LNCAP (cell line): ENCODE measurements at regions not wholly inside any gene's neighbourhood (a gene's known extent, or its start where the extent isn't known, plus 50 kb on each side); places are given as distances from the start of the nearest gene placed in this dataset.

Experiments used
- CTCF ChIP-seq: fragments of 450-650 bp; IDR thresholded peaks from 2 replicates; pipeline ENCODE4 v1.5.1; 2017; ENCODE audit warnings: mild to moderate bottlenecking

- TF ChIP-seq CTCF: no peak
These were observed 131.2 kb upstream of the KCNG1 start for GRCh38 chr20:51153867-51154707.

GRCh38 chr20:51148941-51149340 lies 126.0 kb upstream of the KCNG1 start:
- TF ChIP-seq CTCF: no peak

- no peak for TF ChIP-seq CTCF
These were observed 121.6 kb upstream of the KCNG1 start for GRCh38 chr20:51144476-51144875.

- no peak for TF ChIP-seq CTCF
These were observed 120.7 kb upstream of the KCNG1 start for GRCh38 chr20:51143652-51144051.

- no peak for TF ChIP-seq CTCF
These were observed 119.5 kb upstream of the KCNG1 start for GRCh38 chr20:51142448-51142847.

GRCh38 chr20:51140671-51141070 lies 117.8 kb upstream of the KCNG1 start:
- TF ChIP-seq CTCF: no peak

GRCh38 chr20:51139891-51140290 lies 117.0 kb upstream of the KCNG1 start:
- no peak for TF ChIP-seq CTCF
